GM12875 (cell line): ENCODE measurements at regions not wholly inside any gene's neighbourhood (a gene's known extent, or its start where the extent isn't known, plus 50 kb on each side); places are given as distances from the start of the nearest gene placed in this dataset.
"Not testable (repeated sequence)": the region's sequence is repeated elsewhere in the genome, so short reads cannot be mapped to it uniquely, and the experiment has no call there.

ENCODE experiments used
- H3K4me3 ChIP-seq: one replicate; pipeline ENCODE4 v1.5.1; 2011; ENCODE audit warnings: low read depth, low read length, control low read depth
- CTCF ChIP-seq: IDR thresholded peaks from 2 replicates; pipeline ENCODE4 v1.5.1; 2011; ENCODE audit warnings: low read depth, mild to moderate bottlenecking, control low read depth, inconsistent platforms, low read length, moderate library complexity, borderline replicate concordance; ENCODE audit not compliant: insufficient read depth

GRCh38 chr6:169974663-169975062 is 223.2 kb downstream of the ERMARD start:
- H3K4me3 ChIP-seq, result no peak overlapping the region
- no peak for TF ChIP-seq CTCF

- H3K4me3 ChIP-seq, result not testable (repeated sequence)
These were observed 222.4 kb downstream of the ERMARD start for GRCh38 chr6:169973588-169974467.

GRCh38 chr6:169972736-169973135 is 221.3 kb downstream of the ERMARD start:
- TF ChIP-seq CTCF, result no peak
- no peak overlapping the region for H3K4me3 ChIP-seq

GRCh38 chr6:169972101-169972651 is 220.8 kb downstream of the ERMARD start:
- H3K4me3 ChIP-seq, result no peak overlapping the region
- no peak for TF ChIP-seq CTCF

- no peak overlapping the region for H3K4me3 ChIP-seq
- no peak for TF ChIP-seq CTCF
These were observed 219.8 kb downstream of the ERMARD start for GRCh38 chr6:169971081-169971861.

- no peak overlapping the region for H3K4me3 ChIP-seq
- no peak for TF ChIP-seq CTCF
These were observed 219.0 kb downstream of the ERMARD start for GRCh38 chr6:169970306-169970988.

- no peak overlapping the region for H3K4me3 ChIP-seq
These were observed 218.1 kb downstream of the ERMARD start for GRCh38 chr6:169969372-169970099.

More at GRCh38 chr6:169969372-169970099, 218.1 kb downstream of the ERMARD start:
- TF ChIP-seq CTCF, result no peak
